ENCODE measurements at regions not wholly inside any gene's neighbourhood (a gene's known extent, or its start where the extent isn't known, plus 50 kb on each side); places are given as distances from the start of the nearest gene placed in this dataset.
"Not testable (repeated sequence)": the region's sequence is repeated elsewhere in the genome, so short reads cannot be mapped to it uniquely, and the experiment has no call there.

DNA sequence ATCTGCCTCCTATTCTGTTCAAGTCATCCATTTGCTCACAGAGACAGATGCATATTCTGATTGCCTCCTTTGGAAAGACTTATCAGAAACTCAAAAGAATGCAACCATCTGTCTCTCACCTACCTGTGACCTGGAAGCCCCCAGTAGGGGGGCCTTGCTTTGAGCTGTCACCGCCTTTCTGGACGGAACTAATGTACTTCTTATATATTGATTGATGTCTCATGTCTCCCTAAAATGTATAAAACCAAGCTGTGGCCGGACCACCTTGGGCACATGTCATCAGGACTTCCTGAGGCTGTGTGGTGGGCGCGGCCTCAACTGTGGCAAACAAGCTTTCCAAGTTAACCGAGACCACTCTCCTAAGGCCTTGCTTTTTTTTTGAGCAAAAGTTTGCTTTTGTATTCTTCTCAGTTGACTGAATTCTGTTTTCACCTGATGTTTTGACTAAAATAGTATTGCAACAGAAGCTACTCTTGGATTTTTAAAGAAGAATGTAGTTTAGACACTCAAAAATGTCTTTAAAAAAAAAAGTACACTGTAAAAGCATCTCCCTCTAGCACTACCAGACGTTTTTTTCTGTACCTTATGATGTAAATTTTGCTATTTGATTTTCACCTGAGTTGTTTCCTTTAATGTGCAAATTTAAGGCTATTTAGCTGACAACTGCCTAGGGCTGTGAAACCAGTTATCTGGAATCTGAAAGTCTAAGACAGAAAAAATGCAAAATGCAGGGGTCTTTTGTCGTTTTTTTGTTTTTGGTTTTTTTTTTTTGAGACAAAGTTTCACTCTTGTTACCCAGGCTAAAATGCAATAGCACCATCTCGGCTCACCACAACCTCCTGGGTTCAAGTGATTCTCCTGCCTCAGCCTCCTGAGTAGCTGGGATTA, 298.8 kb upstream of the SGCG start:
- TF ChIP-seq, protein P1, sequence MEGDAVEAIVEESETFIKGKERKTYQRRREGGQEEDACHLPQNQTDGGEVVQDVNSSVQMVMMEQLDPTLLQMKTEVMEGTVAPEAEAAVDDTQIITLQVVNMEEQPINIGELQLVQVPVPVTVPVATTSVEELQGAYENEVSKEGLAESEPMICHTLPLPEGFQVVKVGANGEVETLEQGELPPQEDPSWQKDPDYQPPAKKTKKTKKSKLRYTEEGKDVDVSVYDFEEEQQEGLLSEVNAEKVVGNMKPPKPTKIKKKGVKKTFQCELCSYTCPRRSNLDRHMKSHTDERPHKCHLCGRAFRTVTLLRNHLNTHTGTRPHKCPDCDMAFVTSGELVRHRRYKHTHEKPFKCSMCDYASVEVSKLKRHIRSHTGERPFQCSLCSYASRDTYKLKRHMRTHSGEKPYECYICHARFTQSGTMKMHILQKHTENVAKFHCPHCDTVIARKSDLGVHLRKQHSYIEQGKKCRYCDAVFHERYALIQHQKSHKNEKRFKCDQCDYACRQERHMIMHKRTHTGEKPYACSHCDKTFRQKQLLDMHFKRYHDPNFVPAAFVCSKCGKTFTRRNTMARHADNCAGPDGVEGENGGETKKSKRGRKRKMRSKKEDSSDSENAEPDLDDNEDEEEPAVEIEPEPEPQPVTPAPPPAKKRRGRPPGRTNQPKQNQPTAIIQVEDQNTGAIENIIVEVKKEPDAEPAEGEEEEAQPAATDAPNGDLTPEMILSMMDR (IDR thresholded peaks at IDR 0.05) = not testable (repeated sequence)
- TF ChIP-seq EZH2 (IDR thresholded peaks at IDR 0.05; ENCODE audit: borderline replicate concordance, insufficient read depth, low read depth, low read length, poor library complexity, severe bottlenecking) = not testable (repeated sequence)

All from B cell (primary cell).